ENCODE measurements at regions not wholly inside any gene's neighbourhood (a gene's known extent, or its start where the extent isn't known, plus 50 kb on each side); places are given as distances from the start of the nearest gene placed in this dataset.

GRCh38 chr10:110442746-110443145 lies 55.0 kb upstream of the DUSP5 start:
- no peak for DNase-seq

- DNase-seq, result no peak
Measured at GRCh38 chr10:110443239-110444003, 54.3 kb upstream of the DUSP5 start.

DNA sequence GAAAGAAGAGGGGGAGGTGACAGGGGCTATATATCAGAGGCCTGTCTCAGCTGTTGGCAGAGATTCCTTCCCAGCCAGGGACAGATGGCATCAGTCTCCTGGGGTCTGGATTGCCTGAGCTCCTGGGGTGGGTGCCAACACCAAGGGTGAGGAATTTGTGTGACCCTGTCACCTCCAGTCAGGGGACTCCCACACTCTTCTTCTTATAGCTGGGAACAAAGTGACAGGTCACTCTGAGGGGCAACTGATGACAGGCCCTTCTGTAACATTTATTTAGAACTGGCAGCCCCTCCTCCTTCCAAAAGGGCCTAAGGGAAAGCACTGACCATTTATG lies 53.7 kb upstream of the DUSP5 start:
- no peak for DNase-seq

DNA sequence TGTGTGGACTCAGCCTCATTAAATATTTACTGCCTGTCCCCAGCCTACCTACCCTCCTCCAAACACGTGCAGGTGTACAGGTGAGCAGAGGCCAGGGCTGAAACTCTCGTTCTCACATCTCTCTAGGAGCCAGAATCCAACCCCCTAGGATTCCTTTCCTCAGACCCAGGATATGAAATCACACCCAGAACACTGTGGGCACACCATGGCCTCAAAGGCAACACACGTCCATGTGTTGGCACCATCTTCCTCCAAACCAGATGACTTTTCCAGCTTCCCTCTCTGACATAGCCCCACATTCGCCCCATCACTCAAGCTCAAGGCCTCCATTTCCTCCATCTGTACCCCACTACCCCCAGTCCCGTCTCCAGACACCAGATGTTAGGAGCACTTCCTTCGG lies 51.8 kb upstream of the DUSP5 start:
- DNase-seq, result no peak

DNA sequence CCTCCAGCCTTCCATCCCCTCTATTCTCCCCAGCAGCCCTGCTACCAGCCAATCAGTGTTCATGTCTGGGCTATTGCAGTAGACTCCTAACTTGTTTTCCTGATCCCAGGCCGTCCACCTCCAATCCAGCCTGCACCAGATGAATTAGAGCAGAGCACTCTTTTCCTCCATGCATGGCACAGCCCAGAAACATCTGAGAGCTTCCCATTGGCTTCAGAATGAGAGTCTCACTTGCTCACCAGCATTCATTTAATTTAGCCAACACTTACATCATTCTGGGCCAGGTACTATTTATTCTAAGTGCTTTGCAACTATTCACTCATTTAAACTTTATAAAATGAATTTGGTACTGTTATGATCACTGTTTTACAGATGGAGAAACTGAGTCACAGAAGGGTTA lies 51.4 kb upstream of the DUSP5 start:
- DNase-seq, result no peak

GRCh38 chr10:110446954-110447608 lies 50.6 kb upstream of the DUSP5 start:
- DNase-seq, result no peak

DNA sequence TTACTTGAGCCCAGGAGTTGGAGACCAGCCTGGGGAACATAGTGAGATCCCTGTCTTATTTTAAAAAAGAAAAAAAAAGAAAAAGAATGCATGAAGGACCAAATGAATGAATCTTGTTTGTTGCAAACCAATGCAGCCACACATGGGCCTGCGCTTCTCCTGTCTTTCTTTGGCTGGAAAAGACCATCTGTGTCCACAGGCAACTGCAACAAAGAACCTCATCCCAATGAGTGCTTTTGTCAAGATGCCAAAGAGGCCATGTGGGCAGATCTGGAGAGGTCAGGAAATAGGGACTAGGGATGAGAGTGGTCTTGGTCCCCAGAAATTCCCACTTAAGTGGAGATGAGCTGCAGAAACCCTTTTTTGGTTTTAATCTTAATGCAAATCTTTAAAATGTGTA lies 49.8 kb upstream of the DUSP5 start:
- DNase-seq, result no peak

Measured in KG1 (cell line).